ENCODE measurements at regions not wholly inside any gene's neighbourhood (a gene's known extent, or its start where the extent isn't known, plus 50 kb on each side); places are given as distances from the start of the nearest gene placed in this dataset.
"Not testable (repeated sequence)": the region's sequence is repeated elsewhere in the genome, so short reads cannot be mapped to it uniquely, and the experiment has no call there.

- no peak for DNase-seq (ENCODE audit: low read depth)
Measured at GRCh38 chr13:97875218-97875617, 78.3 kb upstream of the IPO5 start.

- no peak for DNase-seq (ENCODE audit: low read depth)
Measured at GRCh38 chr13:97875911-97876310, 77.6 kb upstream of the IPO5 start.

- no peak for DNase-seq (ENCODE audit: low read depth)
Measured at GRCh38 chr13:97878431-97879375, 74.8 kb upstream of the IPO5 start.

GRCh38 chr13:97879646-97880310, 73.7 kb upstream of the IPO5 start:
- DNase-seq (ENCODE audit: low read depth) = peak; percentile 75

- DNase-seq (ENCODE audit: low read depth) = no peak
Measured at GRCh38 chr13:97880311-97880675, 73.2 kb upstream of the IPO5 start.

GRCh38 chr13:97881556-97881955, 71.9 kb upstream of the IPO5 start:
- no peak for DNase-seq (ENCODE audit: low read depth)

DNA sequence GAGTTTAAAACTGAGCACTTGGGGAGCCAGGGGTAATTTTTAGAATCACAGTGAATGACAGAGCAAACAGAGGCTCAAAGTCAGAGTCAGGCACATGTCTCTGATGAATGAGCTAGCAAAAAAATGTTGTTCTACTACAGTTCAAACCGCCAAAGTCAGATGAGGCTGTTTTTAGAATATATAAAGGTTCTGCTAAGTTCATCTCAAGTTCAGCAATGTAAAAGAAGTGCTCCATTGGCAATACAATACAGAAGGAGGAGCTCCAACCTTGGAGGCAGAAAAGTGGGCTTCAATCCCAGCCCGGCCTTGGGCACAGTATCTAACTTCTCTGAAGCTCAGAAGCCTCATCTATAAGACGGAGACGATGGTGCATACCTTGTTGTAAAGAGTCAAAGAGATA, 70.1 kb upstream of the IPO5 start:
- no peak for DNase-seq (ENCODE audit: low read depth)

DNA sequence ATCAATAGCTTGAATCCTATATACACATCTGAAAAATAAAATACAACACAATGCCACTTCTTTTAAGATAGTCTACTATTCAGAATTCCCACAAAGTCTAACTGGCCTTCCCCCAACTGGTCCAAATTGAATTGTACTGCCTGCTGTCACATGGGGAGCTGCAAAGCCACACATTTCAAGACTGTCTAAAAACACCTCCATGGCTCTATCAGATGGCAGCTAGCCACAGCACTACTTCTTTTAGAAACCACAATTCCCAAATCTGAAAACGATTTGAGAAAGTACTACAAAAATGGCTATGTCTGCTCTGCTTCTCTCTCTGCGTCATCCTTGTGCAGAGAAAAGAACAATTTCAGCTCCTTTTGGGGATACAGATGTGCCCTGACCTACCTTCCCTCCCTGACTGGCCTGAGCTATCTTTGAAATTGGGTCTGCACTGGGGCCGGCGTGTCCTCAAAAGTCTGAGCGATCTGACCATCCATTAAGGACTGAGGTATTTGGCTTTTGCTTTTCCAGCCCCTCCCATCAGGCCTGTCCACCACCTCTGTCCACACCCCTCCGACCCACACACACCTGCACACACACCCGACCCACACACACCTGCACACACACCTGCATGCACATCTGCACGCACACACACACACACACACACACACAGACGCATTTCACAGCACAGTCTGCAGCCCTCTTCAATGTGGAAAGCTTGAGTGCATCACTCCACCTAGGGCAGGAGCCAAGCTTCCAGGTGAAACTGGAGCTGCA, 68.6 kb upstream of the IPO5 start:
- no peak for DNase-seq (ENCODE audit: low read depth)

- no peak for DNase-seq (ENCODE audit: low read depth)
Measured at GRCh38 chr13:97885641-97886040, 67.8 kb upstream of the IPO5 start.

- DNase-seq (ENCODE audit: low read depth) = no peak
Measured at GRCh38 chr13:97889803-97890202, 63.7 kb upstream of the IPO5 start.

DNA sequence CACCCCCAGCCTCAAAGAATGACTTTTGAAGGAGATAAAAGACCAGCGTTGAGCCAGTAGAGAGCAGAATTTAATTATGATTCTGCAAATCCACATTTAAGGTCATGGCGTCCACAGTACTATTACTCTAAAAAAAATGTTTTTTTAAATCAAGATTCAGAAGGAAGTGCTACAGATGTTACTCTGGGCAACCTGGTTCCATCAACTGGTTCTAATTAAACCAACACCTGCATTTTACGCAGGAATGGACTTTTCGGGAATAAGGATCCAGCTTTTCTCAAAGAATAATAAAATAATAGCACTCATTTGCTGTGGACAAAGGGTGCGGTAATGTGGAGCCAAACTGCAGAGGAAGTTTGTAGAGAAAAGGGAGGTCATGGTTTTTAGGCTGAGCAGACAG, 62.9 kb upstream of the IPO5 start:
- DNase-seq (ENCODE audit: low read depth) = no peak

DNA sequence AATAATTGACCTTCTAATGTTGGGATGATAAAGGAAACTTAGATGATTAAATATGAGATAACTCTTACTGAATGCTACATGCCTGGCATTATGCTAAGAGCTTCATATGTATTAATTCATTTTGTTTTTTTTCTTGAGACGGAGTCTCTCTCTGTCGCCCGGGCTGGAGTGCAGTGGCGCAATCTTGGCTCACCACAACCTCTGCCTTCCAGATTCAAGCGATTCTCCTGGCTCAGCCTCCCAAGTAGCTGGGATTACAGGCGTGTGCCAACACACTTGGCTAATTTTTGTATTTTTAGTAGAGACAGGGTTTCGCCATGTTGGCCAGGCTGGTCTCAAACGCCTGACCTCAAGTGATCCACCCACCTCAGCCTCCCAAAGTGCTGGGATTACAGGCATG, 61.5 kb upstream of the IPO5 start:
- DNase-seq (ENCODE audit: low read depth) = not testable (repeated sequence)

DNA sequence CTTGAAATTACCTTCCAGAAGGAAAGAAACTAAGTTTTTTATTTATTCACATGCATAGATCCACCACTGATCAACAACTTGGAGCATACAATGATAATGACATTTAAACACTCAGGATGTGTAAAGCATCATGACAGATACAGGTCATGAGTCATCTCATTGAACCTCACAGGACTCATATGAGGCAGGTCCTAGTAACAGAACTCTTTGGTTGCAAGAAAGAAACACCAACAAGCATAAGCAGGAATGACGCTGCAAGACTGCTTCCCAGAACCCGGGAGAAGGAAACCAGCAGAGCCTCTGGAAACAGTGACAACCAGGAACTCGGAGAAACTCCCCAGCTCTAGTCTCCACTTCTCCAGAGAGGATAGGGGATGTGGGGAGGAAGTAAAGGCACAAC, 60.8 kb upstream of the IPO5 start:
- no peak for DNase-seq (ENCODE audit: low read depth)

GRCh38 chr13:97895383-97895782, 58.1 kb upstream of the IPO5 start:
- no peak for DNase-seq (ENCODE audit: low read depth)

DNA sequence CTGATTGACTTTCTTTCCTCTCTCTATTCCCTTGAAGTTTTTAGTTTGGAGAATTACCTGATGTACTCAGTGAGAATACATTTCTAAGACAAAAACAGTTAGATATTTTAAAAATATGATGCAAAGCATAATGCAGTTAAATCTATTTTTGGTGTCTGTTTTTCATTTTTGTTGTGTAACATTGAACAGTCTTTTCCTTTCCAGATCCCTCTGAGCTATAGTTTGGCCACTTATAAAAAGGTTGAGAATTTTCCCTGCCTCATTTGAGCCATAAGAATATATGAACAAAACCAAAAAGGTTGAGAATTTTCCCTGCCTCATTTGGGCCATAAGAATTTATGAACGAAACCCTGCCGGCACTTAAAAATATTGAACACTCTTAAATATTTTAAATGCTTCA, 57.0 kb upstream of the IPO5 start:
- DNase-seq (ENCODE audit: low read depth) = no peak

GRCh38 chr13:97901716-97902115, 51.8 kb upstream of the IPO5 start:
- DNase-seq (ENCODE audit: low read depth) = no peak
